H1 (cell line): ENCODE measurements at regions not wholly inside any gene's neighbourhood (a gene's known extent, or its start where the extent isn't known, plus 50 kb on each side); places are given as distances from the start of the nearest gene placed in this dataset.

Experiments used
- CTCF ChIA-PET: fragments of 300-600 bp; sonication (Branson Sonifier 250); formaldehyde crosslinking; loops from one replicate; lab custom pipeline; 2021; ENCODE audit not compliant: partially characterized antibody; lab: Charles Lee
- POLR2A ChIA-PET: fragments of 300-600 bp; sonication (Branson Sonifier 250); formaldehyde crosslinking; loops from one replicate; lab custom pipeline; 2021; ENCODE audit warnings: inconsistent platforms; ENCODE audit not compliant: partially characterized antibody; lab: Charles Lee
- DNase-seq, 2 experiments: peaks; one replicate each; pipeline versions ENCODE4 v3.0.0 to v3.0.0-alpha.2; 2010 to 2022; ENCODE audit warnings: low spot score in 2 of 2, low read depth in 1 of 2, mixed read lengths in 1 of 2
- FAIRE-seq: peaks from 2 replicates; lab custom pipeline; 2011; peaks lifted over from hg19 to GRCh38; lab: Jason Lieb, UNC
- H2AFZ ChIP-seq: 2 replicates; pipeline ENCODE4 v1.8.1; 2012; ENCODE audit warnings: low read length, inconsistent platforms
- H2AK5ac ChIP-seq: 2 replicates; pipeline ENCODE4 v1.6.1; 2013; ENCODE audit warnings: low read depth, low read length
- H2BK120ac ChIP-seq: replicated peaks from 2 replicates; pipeline ENCODE3; 2013; ENCODE audit warnings: low read depth, low read length, inconsistent platforms
- H2BK12ac ChIP-seq: 2 replicates; pipeline ENCODE4 v1.6.1; 2013; ENCODE audit warnings: low read depth, low read length
- H2BK15ac ChIP-seq: 2 replicates; pipeline ENCODE4 v1.6.1; 2013; ENCODE audit warnings: low read length
- H2BK20ac ChIP-seq: 2 replicates; pipeline ENCODE4 v1.6.1; 2013; ENCODE audit warnings: low read length
- H2BK5ac ChIP-seq: 2 replicates; pipeline ENCODE4 v1.6.1; 2013; ENCODE audit warnings: low read depth, low read length
- H3K14ac ChIP-seq: 2 replicates; pipeline ENCODE4 v1.6.1; 2013; ENCODE audit warnings: inconsistent platforms; ENCODE audit not compliant: insufficient read length
- H3K18ac ChIP-seq: 2 replicates; pipeline ENCODE4 v1.6.1; 2013; ENCODE audit warnings: low read length; ENCODE audit errors: extremely low read depth
- H3K23ac ChIP-seq: 2 replicates; pipeline ENCODE4 v1.6.1; 2013; ENCODE audit warnings: inconsistent platforms; ENCODE audit not compliant: insufficient read length
- H3K23me2 ChIP-seq: 2 replicates; pipeline ENCODE4 v1.6.1; 2013; ENCODE audit warnings: low read depth, low read length
- H3K27ac ChIP-seq: 2 replicates; pipeline ENCODE4 v1.6.1; 2011; ENCODE audit warnings: low read depth, low read length, inconsistent platforms
- H3K27me3 ChIP-seq, 4 experiments: replicated peaks in 1 of 4; 1 replicate in 1 of 4; 2 replicates in 3 of 4; pipeline versions ENCODE4 v1.6.1 to v1.8.1; 2011 to 2013; ENCODE audit warnings: low read length in 3 of 4, mild to moderate bottlenecking in 3 of 4, inconsistent platforms in 2 of 4, mixed read lengths in 2 of 4, moderate library complexity in 1 of 4; ENCODE audit not compliant: control insufficient read depth in 3 of 4, insufficient read depth in 3 of 4; ENCODE audit errors: extremely low read depth in 1 of 4
- H3K36me3 ChIP-seq, 4 experiments: 2 replicates each; pipeline versions ENCODE4 v1.6.1 to v1.8.1; 2011 to 2013; ENCODE audit warnings: mild to moderate bottlenecking in 4 of 4, low read length in 3 of 4, moderate library complexity in 2 of 4, control low read depth in 1 of 4, inconsistent platforms in 1 of 4; ENCODE audit not compliant: insufficient read depth in 4 of 4, control insufficient read depth in 2 of 4
- H3K4ac ChIP-seq: replicated peaks from 2 replicates; pipeline ENCODE3; 2013; ENCODE audit warnings: low read length, low read depth, mixed read lengths, inconsistent platforms; ENCODE audit not compliant: insufficient read length
- H3K4me1 ChIP-seq, 4 experiments: replicated peaks in 1 of 4; 1 replicate in 1 of 4; 2 replicates in 3 of 4; pipeline versions ENCODE4 v1.6.1 to v1.8.1; 2011 to 2013; ENCODE audit warnings: low read length in 3 of 4, inconsistent platforms in 2 of 4, mixed read lengths in 1 of 4; ENCODE audit not compliant: insufficient read depth in 4 of 4, control insufficient read depth in 3 of 4
- H3K4me2 ChIP-seq, 2 experiments: 2 replicates each; pipeline versions ENCODE4 v1.6.1 to v1.8.1; 2011 to 2013; ENCODE audit warnings: low read depth in 2 of 2, low read length in 2 of 2, control low read depth in 1 of 2, inconsistent platforms in 1 of 2, mild to moderate bottlenecking in 1 of 2; ENCODE audit not compliant: insufficient read depth in 1 of 2
- H3K4me3 ChIP-seq, 4 experiments: fragments of 200-600, 300-600 bp in 1 of 4; sonication (generic), shearing (Covaris generic), sonication (Bioruptor Twin) in 1 of 4; 2 replicates each; pipeline versions ENCODE4 v1.5.1 to v1.8.1; 2011 to 2016; ENCODE audit warnings: low read length in 4 of 4, low read depth in 3 of 4, control low read depth in 2 of 4, inconsistent platforms in 2 of 4, mild to moderate bottlenecking in 2 of 4, mixed read lengths in 1 of 4, moderate library complexity in 1 of 4; ENCODE audit not compliant: insufficient read depth in 2 of 4; ENCODE audit errors: extremely low read depth in 1 of 4
- H3K56ac ChIP-seq: replicated peaks from 2 replicates; pipeline ENCODE3; 2013; ENCODE audit warnings: low read depth, mild to moderate bottlenecking, mixed read lengths, low read length, inconsistent platforms; ENCODE audit not compliant: insufficient read length
- H3K79me1 ChIP-seq: 2 replicates; pipeline ENCODE4 v1.6.1; 2013; ENCODE audit warnings: low read depth, low read length, control low read depth
- H3K79me2 ChIP-seq, 2 experiments: 2 replicates each; pipeline versions ENCODE4 v1.6.1 to v1.8.1; 2012 to 2013; ENCODE audit warnings: low read length in 2 of 2, mild to moderate bottlenecking in 2 of 2, inconsistent platforms in 1 of 2; ENCODE audit not compliant: insufficient read depth in 2 of 2, control insufficient read depth in 1 of 2
- H3K9ac ChIP-seq, 4 experiments: replicated peaks in 1 of 4; 1 replicate in 1 of 4; 2 replicates in 3 of 4; pipeline versions ENCODE4 v1.6.1 to v1.8.1; 2011 to 2013; ENCODE audit warnings: low read depth in 3 of 4, low read length in 3 of 4, control low read depth in 2 of 4, mild to moderate bottlenecking in 2 of 4, moderate library complexity in 2 of 4, inconsistent platforms in 1 of 4; ENCODE audit errors: extremely low read depth in 1 of 4
- H3K9me3 ChIP-seq, 2 experiments: 2 replicates each; pipeline versions ENCODE4 v1.6.1 to v1.8.1; 2012 to 2013; ENCODE audit warnings: mild to moderate bottlenecking in 2 of 2, moderate library complexity in 2 of 2, control low read depth in 1 of 2, inconsistent platforms in 1 of 2, low read depth in 1 of 2, low read length in 1 of 2, mixed read lengths in 1 of 2; ENCODE audit not compliant: insufficient read depth in 2 of 2
- H4K20me1 ChIP-seq, 2 experiments: replicated peaks in 1 of 2; 2 replicates each; pipeline versions ENCODE3 to v1.8.1; 2011 to 2013; ENCODE audit warnings: inconsistent platforms in 2 of 2, low read length in 2 of 2, mild to moderate bottlenecking in 1 of 2; ENCODE audit not compliant: insufficient read depth in 2 of 2, control insufficient read depth in 1 of 2
- H4K5ac ChIP-seq: 2 replicates; pipeline ENCODE4 v1.6.1; 2013; ENCODE audit warnings: low read length, low read depth, mixed read lengths, inconsistent platforms; ENCODE audit not compliant: insufficient read length
- H4K8ac ChIP-seq: 2 replicates; pipeline ENCODE4 v1.8.0; 2013; ENCODE audit warnings: mild to moderate bottlenecking, moderate library complexity, low read length, inconsistent platforms; ENCODE audit not compliant: insufficient read depth; ENCODE audit errors: extremely low read depth
- H4K91ac ChIP-seq: replicated peaks from 2 replicates; pipeline ENCODE3; 2013; ENCODE audit warnings: low read length, mixed read lengths, inconsistent platforms; ENCODE audit not compliant: insufficient read length
- CBX5 ChIP-seq: fragments of 300-800, 300-1000 bp; sonication (generic); IDR thresholded peaks from 2 replicates; pipeline ENCODE4 v1.7.1; 2016; ENCODE audit warnings: antibody characterized with exemption, low read length, low read depth
- CHD2 ChIP-seq: IDR thresholded peaks from 2 replicates; pipeline ENCODE4 v1.6.1; 2012; ENCODE audit warnings: low read length, improper control_type of control experiment
- HDAC2 ChIP-seq, 2 experiments: fragments of 300-600 bp in 1 of 2; sonication (generic) in 1 of 2; IDR thresholded peaks; 2 replicates each; pipeline ENCODE4 v1.6.1; 2011 to 2012; ENCODE audit warnings: low read depth in 2 of 2, low read length in 2 of 2, mild to moderate bottlenecking in 2 of 2, moderate library complexity in 2 of 2, borderline replicate concordance in 1 of 2, inconsistent platforms in 1 of 2
- JUN ChIP-seq: IDR thresholded peaks from 2 replicates; pipeline ENCODE4 v1.6.1; 2011; ENCODE audit warnings: low read depth, mild to moderate bottlenecking, improper control_type of control experiment, low read length
- JUND ChIP-seq: IDR thresholded peaks from 2 replicates; pipeline ENCODE4 v1.6.1; 2011; ENCODE audit warnings: mild to moderate bottlenecking, improper control_type of control experiment, low read length
- NRF1 ChIP-seq: IDR thresholded peaks from 2 replicates; pipeline ENCODE4 v1.6.1; 2011; ENCODE audit warnings: mild to moderate bottlenecking, low read depth, low read length, improper control_type of control experiment
- POU5F1 ChIP-seq: IDR thresholded peaks from 2 replicates; pipeline ENCODE4 v1.6.1; 2011; ENCODE audit warnings: low read depth, mild to moderate bottlenecking, low read length, moderate library complexity
- SIN3A ChIP-seq, 2 experiments: IDR thresholded peaks in 1 of 2; conservative IDR thresholded peaks in 1 of 2; 2 replicates each; pipeline ENCODE4 v1.6.1; 2011 to 2012; ENCODE audit warnings: low read length in 2 of 2, improper control_type of control experiment in 1 of 2, low read depth in 1 of 2, mild to moderate bottlenecking in 1 of 2
- SP1 ChIP-seq: IDR thresholded peaks from 2 replicates; pipeline ENCODE4 v1.6.1; 2011; ENCODE audit warnings: low read depth, low read length
- SP2 ChIP-seq: IDR thresholded peaks from 2 replicates; pipeline ENCODE4 v1.6.1; 2012; ENCODE audit warnings: mild to moderate bottlenecking, low read length, inconsistent platforms
- SUZ12 ChIP-seq: fragments of 200-600 bp; sonication (generic); IDR thresholded peaks from 2 replicates; pipeline ENCODE4 v1.6.1; 2012; ENCODE audit warnings: mild to moderate bottlenecking, inconsistent platforms, low read length, moderate library complexity, mixed read lengths
- TCF12 ChIP-seq: IDR thresholded peaks from 2 replicates; pipeline ENCODE4 v1.6.1; 2011; ENCODE audit warnings: low read depth, mild to moderate bottlenecking, low read length
- WGBS, 2 experiments: shearing (Covaris generic) in 1 of 2; methylation state at CpG; one replicate each; pipeline versions ENCODE4 v1.1.6 to v1.1.7; 2013 to 2015; ENCODE audit warnings: low lambda C conversion rate in 2 of 2, mixed read lengths in 2 of 2, inconsistent platforms in 1 of 2, low coverage in 1 of 2, missing lambda C conversion rate in 1 of 2; ENCODE audit not compliant: insufficient replicate concordance in 2 of 2, insufficient coverage in 1 of 2, insufficient read length in 1 of 2; ENCODE audit errors: extremely low coverage in 1 of 2, missing lambda C conversion rate in 1 of 2; 5-methylcytosine and 5-hydroxymethylcytosine counted together

DNA sequence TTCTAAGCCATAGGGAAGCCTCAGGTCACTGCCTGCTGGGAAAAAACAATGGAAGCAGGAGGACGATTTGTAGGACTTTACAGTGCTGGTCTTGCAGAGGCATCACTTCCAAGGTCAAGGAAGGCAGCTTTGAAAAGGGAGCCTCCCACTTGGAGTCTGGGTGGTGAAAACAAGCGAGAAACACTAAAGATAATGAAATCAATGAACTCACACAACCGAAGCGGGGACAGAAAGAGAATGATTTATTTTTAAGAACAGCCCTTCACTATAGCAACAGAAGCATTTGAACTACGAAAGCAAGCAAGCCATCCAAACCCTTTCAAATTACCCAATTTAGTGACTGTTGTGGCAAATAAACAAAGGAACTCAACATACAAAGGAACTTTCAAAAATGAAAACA lies 227.5 kb downstream of the THBS2 start:
- H2BK15ac ChIP-seq: no peak overlapping the region
- H4K5ac ChIP-seq: no peak overlapping the region
- FAIRE-seq: no peak
- no peaks in the 10 kb centered on the region for H3K23me2 ChIP-seq
- H3K4me1 ChIP-seq: no peaks in the 10 kb centered on the region
- TF ChIP-seq SP1 (no peak), SIN3A (conservative IDR thresholded peaks at IDR 0.05 in 1 of 2, IDR thresholded peaks at IDR 0.05 in 1 of 2; ENCODE audit: low read depth in 1 of 2, low read length in 2 of 2) (no peak), CHD2 (no peak), SP2 (no peak), JUN (no peak), HDAC2 (IDR thresholded peaks at IDR 0.05; ENCODE audit: borderline replicate concordance in 1 of 2, low read depth in 2 of 2, low read length in 2 of 2) (no peak), NRF1 (no peak), POU5F1 (no peak), JUND (no peak), TCF12 (no peak), SUZ12 (no peak), CBX5 (no peak)
- H3K4ac ChIP-seq: no peak overlapping the region
- H4K20me1 ChIP-seq: no peaks in the 10 kb centered on the region
- H3K56ac ChIP-seq: no peak overlapping the region
- H3K4me3 ChIP-seq: no peak overlapping the region
- peaks cover 0 to 6% (median 0%) of the 10 kb centered on the region in 4 experiments; a peak in 2 of 8 replicates for H3K36me3 ChIP-seq
- no peak overlapping the region for H3K27ac ChIP-seq
- WGBS, 2 experiments: 90% methylated on average over 5 of the region's 5 CpGs; no CpG with 5 or more reads in 1 of the 2 experiments
- no peak overlapping the region for H2BK20ac ChIP-seq
- CTCF ChIA-PET: interaction anchor here (1.2 kb wide), 1 partner anchor 17 kb away, joined by 3 read pairs; no protein-coding TSS in a partner anchor
- H3K23ac ChIP-seq: no peak overlapping the region
- POLR2A ChIA-PET: interaction anchor here (0.6 kb wide), 1 partner anchor 715 kb away, joined by 3 read pairs; no protein-coding TSS in a partner anchor
- no peaks in the 10 kb centered on the region for H3K79me1 ChIP-seq
- no peak overlapping the region for H2BK12ac ChIP-seq
- no peak overlapping the region for H3K18ac ChIP-seq
- H3K14ac ChIP-seq: no peak overlapping the region
- H2BK5ac ChIP-seq: no peak overlapping the region
- H3K9ac ChIP-seq: no peak overlapping the region
- DNase-seq: no peak
- H3K79me2 ChIP-seq: no peaks in the 10 kb centered on the region
- H2BK120ac ChIP-seq: no peak overlapping the region
- H2AFZ ChIP-seq: no peak overlapping the region
- H2AK5ac ChIP-seq: no peak overlapping the region
- H3K4me2 ChIP-seq: no peak overlapping the region
- peaks cover 4 to 24% of the 10 kb centered on the region in 2 experiments for H3K9me3 ChIP-seq
- no peaks in the 10 kb centered on the region for H3K27me3 ChIP-seq
- no peak overlapping the region for H4K91ac ChIP-seq
- H4K8ac ChIP-seq: no peak overlapping the region
